ENCODE measurements at regions not wholly inside any gene's neighbourhood (a gene's known extent, or its start where the extent isn't known, plus 50 kb on each side); places are given as distances from the start of the nearest gene placed in this dataset.

DNA sequence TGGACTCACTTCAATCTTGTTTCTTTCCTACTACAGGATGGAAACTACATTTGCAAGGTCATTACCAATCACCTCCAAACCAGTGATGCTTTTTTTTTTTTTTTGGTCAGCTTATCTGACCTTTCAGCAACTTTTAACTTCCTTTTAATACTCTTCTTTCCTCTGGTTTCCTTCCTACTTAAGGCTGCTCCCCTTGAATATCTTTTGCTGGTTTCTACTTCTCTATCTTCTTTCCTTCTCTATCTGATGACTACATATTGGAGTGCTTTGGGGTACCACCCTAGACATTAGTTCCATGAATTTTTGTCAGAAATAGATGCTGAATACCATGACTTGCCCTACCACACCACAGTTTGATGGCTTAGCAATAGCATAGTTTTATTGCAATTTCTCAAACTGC is 197.7 kb upstream of the DDHD1 start:
- no peak for TF ChIP-seq TFCP2L1 (CRISPR knock-in tag; IDR thresholded peaks at IDR 0.05)
- no peak for TF ChIP-seq RAD21 (conservative IDR thresholded peaks at IDR 0.05 in 1 of 2, IDR thresholded peaks at IDR 0.05 in 1 of 2)
- TF ChIP-seq RFX5 (IDR thresholded peaks at IDR 0.05): no peak
- TF ChIP-seq HDAC2 (IDR thresholded peaks at IDR 0.05): no peak
- no peak for TF ChIP-seq CBX8 (IDR thresholded peaks at IDR 0.05)
- no peak for TF ChIP-seq POLR2A (IDR thresholded peaks at IDR 0.05; ENCODE audit: low read length)
- no peak for TF ChIP-seq KDM1A (IDR thresholded peaks at IDR 0.05; ENCODE audit: low read depth)
- TF ChIP-seq, protein P1, sequence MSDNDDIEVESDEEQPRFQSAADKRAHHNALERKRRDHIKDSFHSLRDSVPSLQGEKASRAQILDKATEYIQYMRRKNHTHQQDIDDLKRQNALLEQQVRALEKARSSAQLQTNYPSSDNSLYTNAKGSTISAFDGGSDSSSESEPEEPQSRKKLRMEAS (IDR thresholded peaks at IDR 0.05): no peak
- no peak for TF ChIP-seq TP53 (CRISPR knock-in tag; IDR thresholded peaks at IDR 0.05)
- no peak for TF ChIP-seq REST (IDR thresholded peaks at IDR 0.05)
- TF ChIP-seq CTCF (IDR thresholded peaks at IDR 0.05): no peak
- no peak for TF ChIP-seq PHF8 (IDR thresholded peaks at IDR 0.05; ENCODE audit: borderline replicate concordance, low read depth)

Measured in A549 (cell line).